Esophagus muscularis mucosa (tissue), 3 donors: ENCODE measurements at regions not wholly inside any gene's neighbourhood (a gene's known extent, or its start where the extent isn't known, plus 50 kb on each side); places are given as distances from the start of the nearest gene placed in this dataset.

ENCODE experiments used
- POLR2AphosphoS5 ChIP-seq, 2 donors: sonication (generic); formaldehyde crosslinking; IDR thresholded peaks; one replicate each; pipeline ENCODE4 v1.6.1; 2017; ENCODE audit warnings: antibody characterized with exemption in 2 of 2
- TF ChIP-seq, protein P1 (sequence below), 3 experiments: fragments of 200-600 bp in 2 of 3; fragments of 450-650 bp in 1 of 3; sonication (generic) in 2 of 3; IDR thresholded peaks; one replicate each; pipeline ENCODE4 v1.5.1; 2017 to 2019; ENCODE audit warnings: antibody characterized with exemption in 3 of 3, mild to moderate bottlenecking in 2 of 3, moderate library complexity in 1 of 3

DNA sequence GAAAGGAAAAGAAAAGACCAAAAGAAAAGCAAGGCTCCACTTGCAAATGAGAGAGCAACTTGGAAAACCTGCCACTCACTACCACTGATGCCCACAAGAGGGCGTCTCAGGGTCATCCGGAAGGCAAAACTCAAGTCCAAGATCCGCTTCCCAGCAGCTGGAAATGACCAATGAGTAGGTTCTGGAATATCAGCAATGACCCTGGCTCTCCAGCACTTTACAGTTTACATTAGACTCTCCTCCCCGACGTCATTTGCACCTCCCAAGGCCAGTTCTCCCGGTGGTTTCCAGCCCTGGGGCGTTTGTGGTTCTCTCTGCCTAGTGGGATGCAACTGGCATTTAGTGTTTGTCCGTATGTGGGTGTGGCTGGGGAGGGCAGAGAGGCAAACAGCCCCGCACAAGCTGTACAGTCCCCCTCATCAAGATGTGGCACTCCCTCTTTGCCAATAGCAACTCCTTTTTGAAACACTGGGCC, 193.8 kb upstream of the ZNF618 start:
- TF ChIP-seq, protein P1, sequence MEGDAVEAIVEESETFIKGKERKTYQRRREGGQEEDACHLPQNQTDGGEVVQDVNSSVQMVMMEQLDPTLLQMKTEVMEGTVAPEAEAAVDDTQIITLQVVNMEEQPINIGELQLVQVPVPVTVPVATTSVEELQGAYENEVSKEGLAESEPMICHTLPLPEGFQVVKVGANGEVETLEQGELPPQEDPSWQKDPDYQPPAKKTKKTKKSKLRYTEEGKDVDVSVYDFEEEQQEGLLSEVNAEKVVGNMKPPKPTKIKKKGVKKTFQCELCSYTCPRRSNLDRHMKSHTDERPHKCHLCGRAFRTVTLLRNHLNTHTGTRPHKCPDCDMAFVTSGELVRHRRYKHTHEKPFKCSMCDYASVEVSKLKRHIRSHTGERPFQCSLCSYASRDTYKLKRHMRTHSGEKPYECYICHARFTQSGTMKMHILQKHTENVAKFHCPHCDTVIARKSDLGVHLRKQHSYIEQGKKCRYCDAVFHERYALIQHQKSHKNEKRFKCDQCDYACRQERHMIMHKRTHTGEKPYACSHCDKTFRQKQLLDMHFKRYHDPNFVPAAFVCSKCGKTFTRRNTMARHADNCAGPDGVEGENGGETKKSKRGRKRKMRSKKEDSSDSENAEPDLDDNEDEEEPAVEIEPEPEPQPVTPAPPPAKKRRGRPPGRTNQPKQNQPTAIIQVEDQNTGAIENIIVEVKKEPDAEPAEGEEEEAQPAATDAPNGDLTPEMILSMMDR (IDR thresholded peaks at IDR 0.05), result peak in 2 of 3 experiments; percentile 74 to 84
- TF ChIP-seq POLR2AphosphoS5 (IDR thresholded peaks at IDR 0.05), result no peak
